HG02885 (cell line): ENCODE measurements at regions not wholly inside any gene's neighbourhood (a gene's known extent, or its start where the extent isn't known, plus 50 kb on each side); places are given as distances from the start of the nearest gene placed in this dataset.
"Not testable (repeated sequence)": the region's sequence is repeated elsewhere in the genome, so short reads cannot be mapped to it uniquely, and the experiment has no call there.

Experiments used
- ATAC-seq: cut with Tn5 transposase; IDR thresholded peaks from one replicate; pipeline ENCODE4 v1.9.1; 2021; ENCODE audit warnings: mild to moderate bottlenecking; ENCODE audit not compliant: unreplicated experiment, poor library complexity

DNA sequence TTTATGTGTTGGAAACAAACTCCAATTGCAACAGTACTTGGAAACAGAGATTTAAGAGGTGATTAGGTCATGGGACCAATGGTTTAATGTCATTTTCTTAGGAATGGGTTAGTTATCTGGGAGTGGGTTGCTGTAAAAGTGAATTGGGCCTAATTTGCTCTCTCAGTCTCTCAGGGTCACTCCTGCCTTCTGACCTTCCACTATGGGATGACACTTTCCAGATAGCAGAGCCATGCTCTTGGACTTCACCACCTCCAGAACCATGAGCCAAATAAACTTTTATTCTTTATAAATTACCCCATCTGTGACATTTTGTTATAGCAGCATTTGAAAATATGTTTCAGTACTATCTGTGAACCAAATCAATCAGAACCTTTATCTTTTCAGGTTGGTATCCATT, 1509.1 kb downstream of the REEP3 start:
- no peak for ATAC-seq

GRCh38 chr10:65032867-65033769, 1511.9 kb downstream of the REEP3 start:
- no peak for ATAC-seq

- ATAC-seq: no peak
Observed at GRCh38 chr10:65033957-65034356, 1512.8 kb downstream of the REEP3 start.

DNA sequence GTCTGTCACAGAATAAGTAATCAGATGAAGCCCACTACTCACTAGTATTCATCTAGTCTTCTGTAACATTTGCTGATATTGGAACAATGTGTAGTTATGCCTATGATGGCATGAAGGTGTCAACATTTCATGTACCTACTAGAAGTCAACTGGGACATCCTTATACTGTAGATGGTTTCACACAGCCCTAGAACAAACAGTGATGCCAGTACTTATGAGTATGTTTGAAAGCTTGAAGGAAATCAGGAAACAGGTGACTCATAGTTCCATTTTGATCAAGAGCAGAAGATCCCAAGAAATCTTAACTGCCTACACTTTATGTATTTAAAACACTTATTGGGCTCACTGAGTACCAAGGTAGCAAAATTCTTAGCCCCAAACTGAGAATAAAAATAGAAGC, 1519.6 kb downstream of the REEP3 start:
- no peak for ATAC-seq

DNA sequence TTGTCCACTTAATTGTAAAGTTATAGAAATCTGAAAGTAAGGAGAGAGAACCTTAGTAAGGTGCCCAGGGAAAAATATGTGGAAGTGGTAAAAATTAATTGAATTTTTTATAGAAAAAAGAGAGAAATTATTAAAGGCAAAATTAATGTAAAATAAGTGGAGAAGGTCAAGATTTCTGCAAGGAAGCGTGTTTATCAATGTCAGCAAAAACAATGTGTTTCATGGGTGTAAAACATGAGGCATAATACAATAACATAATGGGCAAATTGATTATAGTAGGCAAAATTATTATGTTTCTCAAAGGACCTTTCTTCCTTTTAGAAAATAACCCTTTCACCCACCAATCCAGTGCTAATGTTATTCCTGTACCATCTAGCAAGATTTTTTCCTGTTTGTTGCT, 1520.1 kb downstream of the REEP3 start:
- ATAC-seq: no peak

GRCh38 chr10:65042496-65042895, 1521.3 kb downstream of the REEP3 start:
- no peak for ATAC-seq

- no peak for ATAC-seq
Observed at GRCh38 chr10:65046831-65047230, 1525.6 kb downstream of the REEP3 start.

DNA sequence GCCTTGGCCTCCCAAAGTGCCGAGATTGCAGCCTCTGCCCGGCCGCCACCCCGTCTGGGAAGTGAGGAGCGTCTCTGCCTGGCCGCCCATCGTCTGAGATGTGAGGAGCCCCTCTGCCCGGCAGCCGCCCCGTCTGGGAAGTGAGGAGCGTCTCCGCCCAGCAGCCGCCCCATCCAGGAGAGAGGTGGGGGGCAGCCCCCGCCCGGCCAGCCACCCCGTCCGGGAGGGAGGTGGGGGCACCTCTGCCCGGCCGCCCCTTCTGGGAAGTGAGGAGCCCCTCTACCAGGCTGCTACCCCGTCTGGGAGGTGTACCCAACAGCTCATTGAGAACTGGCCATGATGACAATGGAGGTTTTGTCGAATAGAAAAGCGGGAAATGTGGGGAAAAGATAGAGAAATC, 1530.9 kb downstream of the REEP3 start:
- ATAC-seq: not testable (repeated sequence)

- ATAC-seq: not testable (repeated sequence)
Observed at GRCh38 chr10:65053397-65053796, 1532.2 kb downstream of the REEP3 start.

GRCh38 chr10:65053831-65054351, 1532.7 kb downstream of the REEP3 start:
- ATAC-seq: not testable (repeated sequence)

DNA sequence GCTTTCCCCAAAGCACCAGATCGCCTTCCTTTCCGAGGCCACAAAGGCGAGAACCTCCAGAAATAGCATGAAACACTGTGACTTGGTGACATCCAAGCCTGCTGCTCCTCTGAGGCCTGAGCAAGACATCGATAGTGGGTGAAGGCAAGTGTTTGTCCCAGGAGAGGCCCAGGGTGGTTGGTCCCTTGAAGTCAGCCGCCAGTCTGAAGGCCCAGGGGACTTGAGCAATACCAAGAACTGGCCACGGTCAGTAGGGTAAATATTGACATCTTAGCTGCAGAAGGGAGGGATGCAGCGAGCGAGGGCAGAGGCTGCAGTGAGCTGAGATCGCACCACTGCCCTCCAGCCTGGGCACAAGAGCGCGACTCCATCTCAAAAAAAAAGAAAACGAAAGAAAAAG, 1533.5 kb downstream of the REEP3 start:
- not testable (repeated sequence) for ATAC-seq

DNA sequence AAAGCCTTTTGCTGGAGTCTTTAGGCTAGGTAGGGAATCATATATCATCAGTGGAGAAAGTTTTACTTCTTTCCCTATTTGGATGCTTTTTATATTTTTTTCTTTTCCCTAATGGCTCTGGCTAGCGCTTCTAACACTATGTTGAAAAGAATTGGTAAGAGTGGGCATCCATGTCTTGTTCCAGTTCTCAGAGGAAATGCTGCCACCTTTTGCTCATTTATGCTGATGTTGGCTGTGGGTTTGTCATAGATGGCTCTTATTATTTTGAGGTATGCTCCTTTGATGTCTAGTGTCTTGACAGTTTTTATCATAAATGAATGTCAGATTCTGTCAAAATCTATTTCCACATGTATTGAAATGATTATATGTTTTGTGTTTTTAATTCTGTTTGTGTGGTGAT, 1544.1 kb downstream of the REEP3 start:
- no peak for ATAC-seq

- no peak for ATAC-seq
Observed at GRCh38 chr10:65083222-65083621, 1562.0 kb downstream of the REEP3 start.

- ATAC-seq: no peak
Observed at GRCh38 chr10:65090991-65091390, 1569.8 kb downstream of the REEP3 start.

GRCh38 chr10:65100146-65100545, 1578.9 kb downstream of the REEP3 start:
- ATAC-seq: no peak

DNA sequence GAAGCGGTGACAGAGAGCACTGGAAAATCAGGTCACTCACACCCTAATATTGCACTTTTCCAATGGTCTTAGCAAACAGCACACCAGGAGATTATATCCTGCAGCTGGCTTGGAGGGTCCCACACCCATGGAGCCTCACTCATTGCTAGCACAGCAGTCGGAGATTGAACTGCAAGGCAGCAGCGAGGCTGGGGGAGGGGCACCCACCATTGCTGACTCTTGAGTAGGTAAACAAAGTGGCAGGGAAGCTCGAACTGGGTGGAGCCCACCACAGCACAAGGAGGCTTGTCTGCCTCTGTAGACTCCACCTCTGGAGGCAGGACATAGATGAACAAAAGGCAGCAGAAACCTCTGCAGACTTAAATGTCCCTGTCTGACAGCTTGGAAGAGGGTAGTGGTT, 1579.7 kb downstream of the REEP3 start:
- not testable (repeated sequence) for ATAC-seq

DNA sequence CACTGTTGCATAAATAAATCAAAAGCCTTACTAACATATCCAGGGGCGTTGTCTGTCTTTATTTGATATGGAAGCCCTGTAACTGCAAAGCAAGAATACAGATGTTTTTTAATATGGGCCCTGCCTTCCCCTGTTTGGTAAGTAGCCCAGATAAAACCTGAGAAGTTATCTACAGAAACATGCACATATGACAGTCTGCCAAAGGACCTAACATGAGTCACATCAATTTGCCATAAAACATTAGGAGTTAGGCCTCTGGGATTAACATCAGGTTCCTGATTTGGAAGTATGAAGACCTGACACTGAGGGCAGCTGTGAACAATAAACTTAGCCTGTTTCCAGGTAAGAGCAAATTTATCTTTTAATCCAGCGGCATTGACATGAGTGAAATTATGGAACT, 1588.8 kb downstream of the REEP3 start:
- no peak for ATAC-seq

DNA sequence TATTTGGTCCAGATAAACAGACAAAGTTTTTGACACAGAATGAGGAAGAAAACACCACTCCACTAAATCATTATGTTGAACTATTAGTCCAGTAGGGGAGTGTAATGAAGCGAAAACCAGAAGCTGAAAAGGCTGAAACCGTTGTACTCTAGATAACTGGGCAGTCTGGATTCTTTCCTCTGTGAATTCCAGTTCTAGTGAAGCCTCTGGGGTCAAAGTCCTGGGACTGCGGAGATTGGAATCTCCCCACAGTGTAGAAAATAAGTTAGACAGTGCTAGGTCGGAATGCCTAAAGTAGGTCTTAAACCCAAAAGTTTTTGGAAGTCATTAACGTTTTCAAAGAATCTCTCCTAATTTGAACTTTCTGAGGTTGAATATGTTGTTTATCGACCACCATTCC, 1589.9 kb downstream of the REEP3 start:
- not testable (repeated sequence) for ATAC-seq

GRCh38 chr10:65112573-65112972, 1591.4 kb downstream of the REEP3 start:
- no peak for ATAC-seq

DNA sequence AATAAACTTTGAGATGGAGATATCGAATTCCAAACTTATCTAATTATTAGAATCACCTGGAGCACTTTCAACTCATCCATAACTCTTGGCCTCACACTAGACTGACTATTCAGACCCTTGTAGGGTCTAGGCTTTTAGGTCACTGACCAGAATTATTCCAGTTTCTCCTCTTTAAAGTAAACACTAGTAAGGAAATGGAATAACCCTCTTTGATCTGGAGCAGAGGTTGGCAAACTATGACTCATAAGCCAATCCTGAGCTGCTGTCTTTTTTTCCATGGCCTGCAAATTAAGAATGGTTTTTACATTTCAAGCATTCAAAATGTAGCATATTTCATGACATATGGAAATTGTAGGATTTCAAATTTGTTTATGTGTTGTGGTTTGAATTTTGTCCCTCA, 1601.9 kb downstream of the REEP3 start:
- ATAC-seq: no peak

- ATAC-seq: no peak
Observed at GRCh38 chr10:65125212-65125611, 1604.0 kb downstream of the REEP3 start.

DNA sequence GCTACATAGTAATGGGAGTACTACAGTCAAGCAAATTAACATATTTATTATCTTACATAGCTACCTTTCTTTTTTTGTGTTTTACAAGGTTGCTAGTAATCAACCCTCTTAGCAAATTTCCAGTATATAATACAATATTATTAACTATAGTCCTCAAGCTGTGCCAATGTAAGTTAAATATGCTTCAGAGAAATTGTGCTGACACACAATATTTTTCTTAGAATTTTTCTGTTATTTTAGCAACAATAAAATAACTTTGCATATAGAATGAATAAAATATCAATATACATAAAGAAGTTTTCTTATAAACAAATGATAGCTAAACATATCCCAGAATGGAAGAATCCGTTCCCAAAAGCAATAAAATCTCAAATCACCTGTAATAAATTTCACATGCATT, 1605.1 kb downstream of the REEP3 start:
- no peak for ATAC-seq
